Stimulated activated CD4-positive, alpha-beta T cell treated with anti-CD3 and anti-CD28 coated beads, Interleukin-15, amount 100 ng/mL, for 1 hour (primary cell): ENCODE measurements at regions not wholly inside any gene's neighbourhood (a gene's known extent, or its start where the extent isn't known, plus 50 kb on each side); places are given as distances from the start of the nearest gene placed in this dataset.

Experiments used
- DNase-seq, 2 donors: peaks; one replicate each; pipeline ENCODE4 v3.0.0-alpha.2; 2020; ENCODE audit warnings: low read depth in 1 of 2, low spot score in 1 of 2

DNA sequence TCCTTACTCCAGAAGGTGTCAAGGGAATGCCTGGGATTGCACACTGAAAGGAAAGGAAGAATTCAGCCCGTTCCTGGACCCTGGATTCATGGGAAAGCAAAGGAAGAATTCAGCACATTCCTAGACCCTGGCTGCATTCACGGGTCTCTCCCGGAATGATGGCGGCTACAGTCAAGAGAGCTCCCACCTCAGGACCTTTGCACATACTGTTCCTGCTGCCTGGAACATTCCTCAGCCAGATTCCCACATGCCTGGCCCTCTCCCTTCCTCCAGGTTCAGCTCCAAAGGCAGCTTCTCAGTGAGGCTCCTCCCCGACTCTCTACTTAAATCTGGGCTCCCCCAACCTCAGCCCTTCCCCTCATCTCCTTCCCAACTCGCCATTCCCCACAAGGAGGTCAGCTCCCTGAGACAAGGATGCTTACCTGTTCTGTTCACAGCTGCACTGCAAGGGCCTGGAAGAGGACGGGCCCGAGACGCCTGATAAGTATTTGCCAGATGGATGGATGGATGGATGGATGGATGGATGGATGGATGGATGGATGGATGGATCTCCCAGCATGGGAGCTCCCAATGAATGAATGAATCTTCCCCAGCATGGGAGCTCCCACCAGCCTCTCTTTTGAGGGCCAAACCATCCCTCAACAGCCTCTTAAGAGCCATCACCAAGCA, 77.4 kb downstream of the NCOR2 start:
- no peak for DNase-seq

GRCh38 chr12:124489220-124489619, 78.2 kb downstream of the NCOR2 start:
- DNase-seq: no peak

- no peak for DNase-seq
Observed at GRCh38 chr12:124488520-124488919, 78.9 kb downstream of the NCOR2 start.

DNA sequence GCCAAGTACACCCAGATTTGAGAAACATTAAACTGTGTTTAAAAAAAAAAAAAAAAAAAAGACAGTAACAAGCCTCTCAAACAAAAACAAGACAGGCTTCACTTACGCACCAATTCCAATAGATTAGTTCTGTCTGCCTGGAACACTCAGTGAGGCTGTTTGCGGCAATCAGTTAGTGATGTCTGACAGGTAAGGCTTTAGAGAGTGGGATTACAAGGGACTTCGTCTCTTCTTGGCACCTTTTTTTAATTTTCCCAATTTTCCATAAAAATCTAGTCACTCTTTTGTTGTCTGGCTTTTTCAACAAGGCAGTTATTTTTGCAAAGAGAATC, 79.6 kb downstream of the NCOR2 start:
- DNase-seq: no peak

- no peak for DNase-seq
Observed at GRCh38 chr12:124487066-124487833, 80.2 kb downstream of the NCOR2 start.

DNA sequence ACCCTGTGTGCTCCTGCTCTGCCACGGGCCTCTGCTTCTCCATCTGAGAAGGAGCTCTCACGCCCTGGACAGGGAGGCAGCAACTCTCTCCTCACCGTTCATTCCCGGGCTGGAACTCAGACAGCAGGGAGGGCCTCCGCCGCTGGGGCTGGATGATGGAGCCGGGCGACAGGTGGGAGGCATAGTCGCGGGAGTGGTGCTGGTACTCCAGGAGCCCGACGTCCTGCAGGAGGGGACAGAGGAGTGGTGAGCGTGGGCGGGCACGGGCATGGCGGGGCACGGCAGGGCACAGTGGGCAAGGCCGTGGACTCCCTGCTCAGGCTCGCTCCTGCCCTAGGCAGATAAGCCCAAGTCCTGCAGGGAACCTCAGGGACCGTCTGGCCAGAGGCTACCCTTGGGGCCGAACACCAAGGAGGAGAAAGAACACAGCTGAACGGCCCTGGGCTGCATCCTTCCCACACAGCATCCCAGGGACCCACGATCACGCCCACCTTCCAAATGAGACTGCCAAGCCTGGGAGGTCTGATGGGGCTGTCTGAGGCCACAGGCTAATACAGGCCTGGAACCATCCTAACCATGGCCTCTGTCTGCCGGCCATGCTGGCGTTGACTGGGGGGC, 81.0 kb downstream of the NCOR2 start:
- DNase-seq: no peak

GRCh38 chr12:124485371-124485770, 82.0 kb downstream of the NCOR2 start:
- DNase-seq: no peak

- DNase-seq: no peak
Observed at GRCh38 chr12:124484526-124484953, 82.9 kb downstream of the NCOR2 start.

DNA sequence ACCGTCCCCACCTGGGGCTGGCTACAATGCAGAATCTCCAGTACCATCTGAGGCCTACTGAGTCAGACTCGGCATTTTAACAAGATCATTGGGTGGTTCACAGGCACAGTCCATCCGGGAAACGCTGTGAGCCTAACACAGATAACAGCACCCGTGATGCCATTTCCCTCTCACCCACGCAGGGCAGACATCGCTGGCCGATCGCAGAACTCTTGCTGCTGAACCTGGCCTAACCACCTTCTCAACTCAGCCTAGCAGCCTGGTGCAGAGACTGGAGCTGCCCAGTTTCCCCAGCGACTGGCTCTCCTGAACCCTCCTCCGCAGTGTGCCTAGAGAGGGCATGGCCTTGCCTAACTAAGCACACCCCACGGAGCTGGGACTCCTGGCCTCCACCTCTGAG, 83.3 kb downstream of the NCOR2 start:
- no peak for DNase-seq

DNA sequence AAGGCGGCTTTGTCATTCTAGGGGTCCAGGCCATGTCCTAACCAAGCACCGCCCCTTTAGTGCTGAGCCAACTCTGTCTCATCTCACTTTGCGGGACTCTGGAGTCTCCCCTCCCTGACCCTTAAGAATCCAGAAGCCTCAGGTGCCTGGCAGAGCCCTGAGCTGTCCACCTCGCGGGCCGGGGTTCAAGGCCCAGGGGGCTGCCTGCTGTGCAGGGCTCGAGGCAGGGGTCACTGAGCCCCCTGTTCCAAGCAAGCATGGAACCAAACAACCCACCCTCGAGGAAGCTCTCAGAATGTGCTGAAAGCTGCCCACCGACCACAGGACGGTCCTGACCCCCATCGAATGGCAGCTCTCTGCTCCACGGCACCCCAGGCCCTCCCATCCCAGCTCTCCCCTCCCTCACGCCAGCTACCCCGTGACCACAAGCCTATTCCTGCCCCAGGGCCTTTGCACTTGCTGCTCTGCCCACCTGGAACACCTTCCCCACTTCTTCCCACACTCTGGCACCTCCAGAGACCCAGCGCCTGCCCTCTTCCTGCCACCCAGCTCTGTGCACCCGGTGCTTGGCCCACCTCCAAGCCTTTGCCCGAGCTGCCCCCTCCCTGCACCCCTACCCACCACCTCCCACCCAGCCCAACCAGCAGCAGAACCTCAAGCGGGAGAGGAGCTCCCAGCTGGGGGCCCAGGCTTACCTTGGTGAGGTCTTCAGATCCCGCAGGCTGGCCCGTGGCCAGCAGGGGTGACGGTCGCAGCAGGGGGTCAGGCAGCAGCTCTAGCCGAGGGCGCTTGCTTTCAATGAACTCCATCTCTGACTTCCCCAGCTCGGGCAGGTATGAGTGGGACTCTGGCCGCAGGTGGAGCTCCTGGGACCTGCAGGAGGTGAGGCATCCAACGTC, 84.3 kb downstream of the NCOR2 start:
- DNase-seq: no peak

DNA sequence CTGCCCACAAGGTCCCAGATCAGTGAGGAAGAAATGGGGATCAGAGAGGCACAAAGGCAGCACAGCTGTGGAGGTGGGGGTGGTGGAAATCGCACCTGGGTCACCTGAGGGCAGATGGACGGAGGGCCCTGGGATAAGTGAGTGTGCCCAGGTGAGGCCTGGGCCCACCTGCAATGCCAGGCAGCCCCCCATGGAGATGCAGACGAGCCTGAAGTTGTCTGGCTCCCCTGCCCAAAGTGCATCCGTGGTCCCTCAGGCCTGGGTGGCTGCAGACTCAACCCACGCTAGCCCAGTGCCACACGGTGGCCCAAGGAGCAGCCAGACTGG, 84.9 kb downstream of the NCOR2 start:
- no peak for DNase-seq

DNA sequence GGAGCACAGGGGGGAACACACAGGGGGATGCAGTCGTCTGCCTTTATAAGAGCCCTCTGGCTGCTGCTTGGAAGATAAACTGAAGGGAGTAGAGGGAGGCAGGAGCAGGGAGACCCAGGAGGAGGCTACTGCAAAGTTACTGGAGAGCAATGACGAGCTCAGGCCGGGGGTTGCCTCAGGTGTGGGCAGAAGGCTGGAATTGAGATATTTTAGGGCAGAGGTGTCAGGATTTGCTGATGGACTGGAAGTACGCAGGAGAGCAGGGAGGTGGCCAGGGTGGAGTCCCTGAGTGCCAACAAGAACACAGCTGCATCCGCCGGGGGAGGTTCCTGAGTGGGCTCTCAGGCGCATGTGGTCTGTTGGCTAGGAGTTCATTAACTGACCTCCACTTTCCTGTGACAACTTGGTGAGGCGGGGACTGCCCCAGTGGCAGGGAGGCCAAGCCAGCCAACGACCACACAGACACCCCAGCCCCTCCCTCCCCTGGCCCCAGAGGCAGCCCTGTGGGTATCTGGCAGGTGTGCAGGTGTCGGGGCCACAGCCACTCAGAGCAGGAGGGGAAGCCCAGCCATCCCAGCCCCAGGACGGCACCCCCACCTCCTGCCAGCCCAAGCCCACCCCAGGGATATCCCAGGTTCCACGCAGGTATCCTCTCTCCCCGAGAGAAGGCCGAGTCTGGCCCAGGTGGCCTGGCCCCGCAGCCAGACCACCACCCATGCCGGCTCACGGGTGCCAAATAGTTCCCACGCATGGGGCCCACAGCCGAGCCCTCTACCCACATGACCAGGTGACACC, 85.4 kb downstream of the NCOR2 start:
- DNase-seq: no peak

- no peak for DNase-seq
Observed at GRCh38 chr12:124481257-124481750, 86.1 kb downstream of the NCOR2 start.

DNA sequence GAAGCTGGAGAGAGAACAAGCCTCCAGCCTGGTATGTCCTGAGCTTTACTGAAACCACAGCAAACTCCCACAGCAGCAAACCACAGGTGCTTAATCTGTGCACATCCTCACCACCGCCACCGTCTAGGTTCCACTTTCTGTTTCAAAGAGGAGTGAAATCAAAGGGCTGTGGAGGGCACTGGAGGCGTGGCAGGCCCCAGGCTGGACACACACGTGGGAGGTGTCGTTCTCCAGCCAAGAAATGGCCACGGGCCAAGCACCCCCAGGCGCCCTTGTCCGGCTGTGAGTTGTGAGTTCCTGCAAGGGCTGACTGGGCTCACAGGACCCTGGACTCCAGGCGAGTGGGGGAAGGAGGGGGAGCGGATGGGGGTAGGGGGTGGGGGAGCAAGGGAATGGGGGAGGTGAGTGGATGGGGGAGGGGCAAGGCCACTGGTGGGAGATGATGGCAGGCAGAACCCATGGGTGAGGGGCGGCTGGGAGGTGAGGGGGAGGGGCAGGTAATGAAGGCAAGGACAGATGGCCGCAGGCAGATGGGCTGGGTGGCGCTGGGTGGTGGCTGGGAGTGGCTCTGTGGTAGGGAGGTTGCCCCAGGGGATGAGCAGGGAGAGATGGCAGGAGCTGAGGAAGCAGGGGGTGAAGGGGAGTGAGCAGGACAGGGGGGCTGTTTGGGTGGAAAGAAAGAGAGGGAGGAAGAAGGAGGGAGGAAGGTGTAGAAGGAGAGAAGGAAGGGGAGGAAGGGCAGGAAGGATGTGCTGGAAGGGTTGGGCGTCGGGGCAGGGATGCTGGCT, 86.7 kb downstream of the NCOR2 start:
- DNase-seq: no peak

DNA sequence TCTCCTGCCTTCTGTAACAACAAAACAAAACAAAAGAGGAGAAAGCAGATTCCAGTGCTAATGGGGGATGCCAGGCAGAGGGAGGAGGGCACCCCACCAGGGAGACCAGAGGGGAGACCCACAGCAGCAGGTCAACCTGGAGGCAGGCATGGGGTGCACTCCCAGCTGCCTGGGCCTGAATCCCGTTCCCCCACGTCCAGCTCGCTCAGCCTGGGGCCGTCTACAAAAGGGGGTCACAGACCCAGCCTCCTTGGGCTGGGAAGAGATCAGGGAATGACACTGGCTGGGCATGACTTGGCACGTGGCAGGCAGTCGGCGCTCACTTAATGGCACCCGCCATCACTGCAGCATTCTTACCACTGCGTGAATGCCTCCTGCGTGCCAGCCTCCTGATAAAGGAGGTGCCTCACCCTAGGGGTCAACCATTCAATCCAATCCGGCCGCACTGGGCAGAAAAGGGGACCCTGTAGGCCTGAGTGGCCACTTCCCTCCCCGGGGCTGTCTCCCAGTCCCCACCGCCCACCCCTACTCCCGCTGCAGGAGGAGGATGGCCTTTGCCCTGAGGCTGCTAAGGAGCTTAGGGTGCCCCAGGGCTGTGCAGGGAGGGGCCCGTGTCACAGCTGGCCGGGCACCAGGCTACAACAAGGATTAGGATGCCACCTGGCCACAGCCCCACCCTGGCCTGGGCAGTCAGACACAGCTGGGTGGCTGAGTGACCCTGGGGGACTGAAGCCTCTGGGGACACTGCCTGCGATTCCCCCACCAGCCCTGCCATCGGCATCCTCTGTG, 87.5 kb downstream of the NCOR2 start:
- DNase-seq: no peak

DNA sequence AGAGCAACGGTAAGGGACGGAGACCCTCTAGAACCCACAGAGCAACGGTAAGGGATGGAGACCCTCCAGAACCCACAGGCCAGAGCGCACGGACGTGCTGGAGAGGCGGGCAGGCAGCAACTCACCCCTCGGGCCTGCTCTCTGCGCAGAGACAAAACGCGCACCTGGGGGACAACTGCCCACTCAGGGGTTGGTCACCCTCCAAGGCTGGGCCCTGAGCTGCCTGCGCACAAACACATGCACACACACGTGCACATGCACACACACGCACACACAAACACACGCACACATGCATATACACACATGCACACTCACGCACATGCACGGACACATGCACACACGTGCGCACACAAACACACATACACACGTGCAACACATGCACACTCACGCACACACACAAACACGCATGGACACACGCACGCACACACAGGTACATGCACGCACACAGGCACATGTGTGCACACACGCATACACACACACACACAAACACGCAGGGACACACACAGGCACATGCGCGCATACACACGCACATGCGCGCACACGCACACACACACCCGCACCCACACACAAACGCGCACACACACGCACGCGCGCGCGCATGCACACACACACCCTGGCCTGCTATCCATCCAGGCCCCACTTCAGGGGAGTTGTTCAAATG, 88.3 kb downstream of the NCOR2 start:
- DNase-seq: no peak

GRCh38 chr12:124478416-124478815, 89.0 kb downstream of the NCOR2 start:
- DNase-seq: no peak

DNA sequence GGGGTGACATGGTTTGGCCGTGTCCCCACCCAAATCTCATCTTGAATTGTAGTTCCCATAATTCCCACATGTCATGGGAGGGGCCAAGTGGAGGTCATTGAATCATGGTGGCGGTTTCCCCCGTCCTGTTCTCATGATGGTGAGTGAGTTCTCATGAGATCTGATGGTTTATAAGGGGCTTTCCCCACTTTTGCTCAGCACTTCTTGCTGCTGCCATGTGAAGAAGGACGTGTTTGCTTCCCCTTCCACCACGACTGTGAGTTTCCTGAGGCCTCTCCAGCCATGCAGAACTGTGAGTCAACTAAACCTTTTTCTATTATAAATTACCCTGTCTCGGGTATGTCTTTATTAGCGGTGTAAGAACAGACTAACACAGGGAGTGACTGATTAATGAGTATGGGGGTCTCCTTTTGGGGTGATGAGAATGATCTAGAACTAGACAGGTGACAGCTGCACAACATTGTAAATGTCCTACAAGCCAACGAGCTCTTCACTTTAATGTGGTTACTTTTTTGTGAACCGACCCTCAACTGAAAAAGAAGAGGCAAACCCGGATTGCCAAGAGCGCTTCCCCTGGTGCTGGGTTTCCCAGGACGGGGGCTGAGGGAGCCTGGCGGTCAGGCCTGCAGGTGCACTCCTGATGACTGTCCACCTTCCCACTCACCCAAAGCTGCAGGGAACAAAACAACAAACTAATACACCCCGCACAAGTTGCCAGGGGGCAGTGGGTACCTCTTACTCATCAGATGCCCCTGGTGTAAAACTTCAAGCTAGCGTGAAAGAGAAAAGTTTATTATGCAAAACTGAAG, 90.1 kb downstream of the NCOR2 start:
- DNase-seq: no peak
